ENCODE measurements at regions not wholly inside any gene's neighbourhood (a gene's known extent, or its start where the extent isn't known, plus 50 kb on each side); places are given as distances from the start of the nearest gene placed in this dataset.

DNA sequence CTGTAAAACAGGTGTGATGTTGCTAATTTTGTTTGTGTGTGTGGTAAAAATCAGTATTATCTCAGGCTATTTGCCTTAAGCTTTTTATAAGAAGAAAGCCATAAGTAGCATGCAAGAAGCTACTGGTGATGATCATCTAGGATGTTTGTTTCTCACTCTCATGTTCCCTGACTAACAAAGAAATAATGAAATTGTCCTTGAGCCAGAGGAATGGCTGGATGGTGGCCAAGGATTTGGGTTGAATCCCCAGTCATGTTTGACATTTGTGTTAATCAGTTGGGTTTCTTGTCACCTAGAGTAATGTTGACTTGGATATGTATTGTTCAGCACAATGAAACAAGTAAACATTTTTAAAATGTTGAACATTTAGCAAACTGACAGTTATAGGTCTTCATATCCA, 496.8 kb upstream of the ZEB2 start:
- no peaks in the 10 kb centered on the region for H3K9me3 ChIP-seq (ENCODE audit: insufficient read depth, low read depth)
- no peak overlapping the region for H2AFZ ChIP-seq
- no peak overlapping the region for H3K27ac ChIP-seq
- no peaks in the 10 kb centered on the region for H3K79me2 ChIP-seq (ENCODE audit: low read depth)
- H3F3A ChIP-seq (ENCODE audit: insufficient read depth, low read depth), result no peaks in the 10 kb centered on the region
- intact Hi-C loops (cut with micrococcal nuclease; ENCODE audit: unreplicated experiment), result no loop called here
- no peak for TF ChIP-seq CTCF (conservative IDR thresholded peaks at IDR 0.05)
- H3K36me3 ChIP-seq (ENCODE audit: low read depth), result no peaks in the 10 kb centered on the region
- no peak for DNase-seq
- no peak overlapping the region for H3K4me2 ChIP-seq
- BruUV-seq (replicated peaks), result no TSS peak
- H4K20me1 ChIP-seq (ENCODE audit: insufficient read depth), result no peaks in the 10 kb centered on the region
- H3K4me1 ChIP-seq (replicated peaks; ENCODE audit: insufficient read depth), result no peaks in the 10 kb centered on the region
- CTCF ChIA-PET, result no interaction called here
- no peak overlapping the region for H3K4me3 ChIP-seq
- POLR2A ChIA-PET (ENCODE audit: unreplicated experiment), result no interaction called here
- H3K9me2 ChIP-seq (ENCODE audit: insufficient read depth), result 0 out of 2 replicates have a peak, but pooled peaks cover 4% of the 10 kb centered on the region
- H3K27me3 ChIP-seq (ENCODE audit: insufficient read depth, low read depth), result no peaks in the 10 kb centered on the region

DNA sequence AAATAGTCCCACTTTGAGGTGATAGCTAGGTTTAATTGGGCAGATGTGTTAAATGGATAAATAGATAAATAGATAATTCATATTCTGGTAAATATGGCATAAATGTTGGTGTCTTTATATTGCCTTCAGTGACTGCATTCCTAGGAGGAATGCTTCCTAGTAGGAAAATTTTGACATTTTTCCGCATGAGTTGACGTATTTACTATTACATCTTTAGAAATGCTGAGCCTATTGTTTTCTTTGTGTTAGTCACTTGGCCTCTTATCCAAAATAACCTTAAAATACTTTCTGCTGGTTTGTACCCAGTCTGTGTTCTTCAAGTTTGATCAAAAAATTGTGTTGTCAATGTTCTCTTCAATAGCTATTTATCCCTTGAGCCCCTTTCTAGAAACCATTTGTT, 495.6 kb upstream of the ZEB2 start:
- H2AFZ ChIP-seq, result no peak overlapping the region
- ChIA-PET CTCF (no interaction called here), POLR2A (ENCODE audit: unreplicated experiment) (no interaction called here)
- H3K4me2 ChIP-seq, result no peak overlapping the region
- H3K36me3 ChIP-seq (ENCODE audit: low read depth), result no peaks in the 10 kb centered on the region
- H3K9me2 ChIP-seq (ENCODE audit: insufficient read depth), result 0 out of 2 replicates have a peak, but pooled peaks cover 4% of the 10 kb centered on the region
- no peak overlapping the region for H3K27ac ChIP-seq
- no peaks in the 10 kb centered on the region for H4K20me1 ChIP-seq (ENCODE audit: insufficient read depth)
- H3K27me3 ChIP-seq (ENCODE audit: insufficient read depth, low read depth), result no peaks in the 10 kb centered on the region
- intact Hi-C loops (cut with micrococcal nuclease; ENCODE audit: unreplicated experiment), result no loop called here
- H3F3A ChIP-seq (ENCODE audit: insufficient read depth, low read depth), result no peaks in the 10 kb centered on the region
- H3K4me1 ChIP-seq (replicated peaks; ENCODE audit: insufficient read depth), result no peaks in the 10 kb centered on the region
- no peaks in the 10 kb centered on the region for H3K9me3 ChIP-seq (ENCODE audit: insufficient read depth, low read depth)
- TF ChIP-seq CTCF (conservative IDR thresholded peaks at IDR 0.05) (no peak), EZH2 (IDR thresholded peaks at IDR 0.05; ENCODE audit: low read depth) (no peak)
- DNase-seq, result no peak
- no TSS peak for BruUV-seq (replicated peaks)
- H3K79me2 ChIP-seq (ENCODE audit: low read depth), result no peaks in the 10 kb centered on the region
- H3K4me3 ChIP-seq, result no peak overlapping the region

- intact Hi-C loops (cut with micrococcal nuclease; ENCODE audit: unreplicated experiment), result no loop called here
- no TSS peak for BruUV-seq (replicated peaks)
- 0 out of 2 replicates have a peak, but pooled peaks cover 4% of the 10 kb centered on the region for H3K9me2 ChIP-seq (ENCODE audit: insufficient read depth)
- no peak overlapping the region for H3K4me2 ChIP-seq
- no peaks in the 10 kb centered on the region for H3K27me3 ChIP-seq (ENCODE audit: insufficient read depth, low read depth)
- POLR2A ChIA-PET (ENCODE audit: unreplicated experiment), result no interaction called here
- no peaks in the 10 kb centered on the region for H3K36me3 ChIP-seq (ENCODE audit: low read depth)
- H3K27ac ChIP-seq, result no peak overlapping the region
- no peaks in the 10 kb centered on the region for H3K79me2 ChIP-seq (ENCODE audit: low read depth)
- no peak overlapping the region for H2AFZ ChIP-seq
- TF ChIP-seq EZH2 (IDR thresholded peaks at IDR 0.05; ENCODE audit: low read depth) (no peak), CTCF (conservative IDR thresholded peaks at IDR 0.05) (no peak)
- no peaks in the 10 kb centered on the region for H4K20me1 ChIP-seq (ENCODE audit: insufficient read depth)
- H3K4me1 ChIP-seq (replicated peaks; ENCODE audit: insufficient read depth), result no peaks in the 10 kb centered on the region
- no peaks in the 10 kb centered on the region for H3F3A ChIP-seq (ENCODE audit: insufficient read depth, low read depth)
- DNase-seq, result no peak
- no peaks in the 10 kb centered on the region for H3K9me3 ChIP-seq (ENCODE audit: insufficient read depth, low read depth)
- CTCF ChIA-PET, result no interaction called here
- H3K4me3 ChIP-seq, result no peak overlapping the region
These were observed 492.9 kb upstream of the ZEB2 start for GRCh38 chr2:145012806-145013205.
